Activated gamma-delta T cell treated with Interleukin-2 at 50 U/mL for 16 hours (primary cell): ENCODE measurements at regions not wholly inside any gene's neighbourhood (a gene's known extent, or its start where the extent isn't known, plus 50 kb on each side); places are given as distances from the start of the nearest gene placed in this dataset.
"Not testable (repeated sequence)": the region's sequence is repeated elsewhere in the genome, so short reads cannot be mapped to it uniquely, and the experiment has no call there.

Experiments
- DNase-seq: peaks from one replicate; pipeline ENCODE4 v3.0.0-alpha.2; 2020

DNA sequence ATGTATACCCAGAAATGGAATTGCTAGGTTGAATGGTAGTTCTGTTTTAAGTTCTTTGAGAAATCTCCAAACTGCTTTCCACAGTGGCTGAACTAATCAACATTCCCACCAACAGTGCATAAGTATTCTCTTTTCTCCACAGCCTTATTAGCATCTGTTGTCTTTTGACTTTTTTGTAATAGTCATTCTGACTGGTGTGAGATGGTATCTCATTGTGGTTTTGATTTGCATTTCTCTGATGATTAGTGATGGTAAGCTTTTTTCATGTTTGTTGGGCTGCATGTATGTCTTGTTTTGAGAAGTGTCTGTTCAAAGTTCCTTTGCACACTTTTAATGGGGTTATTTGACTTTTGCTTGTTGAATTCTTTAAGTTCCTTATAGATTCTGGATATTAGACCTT lies 52.4 kb upstream of the EHHADH start:
- DNase-seq, result not testable (repeated sequence)

- DNase-seq, result no peak
Observed at GRCh38 chr3:185306847-185307246, 53.0 kb upstream of the EHHADH start.

DNA sequence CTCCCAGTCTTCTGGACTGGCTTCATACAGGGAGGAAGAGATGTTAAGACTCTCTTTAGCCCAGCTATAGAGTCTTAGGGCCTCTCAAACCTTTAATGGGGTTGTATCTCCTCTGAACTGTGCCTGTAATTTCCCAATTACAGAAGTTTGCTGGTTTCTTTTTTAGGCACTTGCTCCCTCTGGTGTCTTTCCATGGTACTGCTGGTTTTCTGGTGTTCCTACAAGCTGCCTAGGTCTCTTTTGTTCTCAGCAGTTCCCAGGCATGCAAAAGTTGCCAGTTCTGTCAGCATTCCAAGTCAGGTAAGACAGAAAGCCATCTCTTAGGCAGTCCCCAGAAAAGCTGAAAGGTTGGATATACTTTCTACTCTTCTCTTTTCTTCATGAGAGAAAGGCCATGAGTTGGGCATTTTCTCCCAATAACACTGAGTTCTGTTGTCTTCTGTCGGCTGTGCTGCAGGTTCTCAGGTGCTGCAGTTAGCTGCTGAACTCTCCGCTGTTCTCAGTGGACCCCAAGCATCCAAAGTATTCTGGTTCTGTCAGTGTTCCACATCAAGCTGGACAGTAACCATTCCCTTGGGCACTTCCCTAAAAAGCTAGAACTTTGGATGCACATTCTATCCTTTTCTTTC lies 54.4 kb upstream of the EHHADH start:
- DNase-seq, result peak; percentile 33

GRCh38 chr3:185309302-185309701 lies 53.6 kb upstream of the MAP3K13 start:
- DNase-seq, result no peak

DNA sequence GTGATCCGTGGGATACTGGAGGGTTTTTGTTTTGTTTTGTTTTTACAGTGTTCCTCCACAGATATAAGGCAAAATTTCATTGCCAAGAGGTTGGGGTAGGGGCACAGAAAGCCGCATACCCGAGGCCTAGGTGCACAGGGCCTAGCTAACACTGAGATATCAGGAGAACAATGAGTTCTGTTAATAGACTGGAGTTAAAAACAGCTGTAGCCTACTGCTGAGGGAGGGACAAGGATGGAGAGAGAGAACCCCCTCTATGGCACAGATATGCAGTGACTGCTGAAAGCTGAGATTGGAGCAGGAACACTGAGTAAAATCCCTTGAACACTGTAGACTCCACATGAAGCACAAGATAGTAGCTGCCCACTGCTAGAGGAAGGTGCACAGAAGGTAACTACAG lies 53.1 kb upstream of the MAP3K13 start:
- DNase-seq, result no peak

DNA sequence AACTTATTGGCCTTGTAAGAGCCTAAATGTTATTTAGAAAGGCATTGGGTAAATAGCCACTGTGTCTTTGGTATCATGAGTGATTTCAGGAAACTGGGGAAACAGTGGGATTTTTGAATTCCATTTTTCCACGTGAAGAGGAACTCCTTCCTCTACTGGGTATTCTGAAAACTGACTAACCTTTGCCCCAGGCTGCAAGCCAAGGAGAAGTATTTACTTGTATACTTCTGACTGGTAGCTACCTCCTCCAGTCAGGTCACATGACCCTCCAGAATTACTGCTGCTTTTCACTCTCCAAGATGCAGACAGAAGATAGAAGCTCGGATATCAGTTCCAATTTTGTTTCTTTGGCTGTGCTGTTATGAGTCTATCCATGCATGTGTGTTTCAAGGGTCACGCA lies 50.9 kb upstream of the MAP3K13 start:
- no peak for DNase-seq
